Brain microvascular endothelial cell (primary cell): ENCODE measurements at regions not wholly inside any gene's neighbourhood (a gene's known extent, or its start where the extent isn't known, plus 50 kb on each side); places are given as distances from the start of the nearest gene placed in this dataset.
"Not testable (repeated sequence)": the region's sequence is repeated elsewhere in the genome, so short reads cannot be mapped to it uniquely, and the experiment has no call there.

ENCODE experiments used
- DNase-seq: peaks from one replicate; pipeline ENCODE4 v3.0.0-alpha.2; 2020
- H3K27ac ChIP-seq: fragments of 250-450 bp; sonication (Bioruptor Pico); 2 replicates; pipeline ENCODE4 v1.5.1; 2020; ENCODE audit warnings: mild to moderate bottlenecking, moderate library complexity
- H3K27me3 ChIP-seq: fragments of 250-450 bp; sonication (Bioruptor Pico); replicated peaks from 2 replicates; pipeline ENCODE4 v1.5.1; 2020; ENCODE audit warnings: mild to moderate bottlenecking
- H3K36me3 ChIP-seq: fragments of 250-450 bp; sonication (Bioruptor Pico); replicated peaks from 2 replicates; pipeline ENCODE4 v1.5.1; 2020; ENCODE audit warnings: mild to moderate bottlenecking
- H3K4me3 ChIP-seq: 2 replicates; pipeline ENCODE4 v1.5.1; 2011; ENCODE audit warnings: low read depth, mild to moderate bottlenecking, control low read depth, low read length, moderate library complexity
- in situ Hi-C: cut with HindIII; loops from 2 replicates; pipeline ENCODE4 v1.10.0; 2017; ENCODE audit warnings: low sequenced_read_pairs, low pct_ligation_motif_present
- TF ChIP-seq, protein P1 (sequence below): IDR thresholded peaks from 2 replicates; pipeline ENCODE4 v1.5.1; 2011; ENCODE audit warnings: low read depth, mild to moderate bottlenecking, moderate library complexity, low read length, control low read depth, inconsistent platforms; ENCODE audit errors: missing control alignments

DNA sequence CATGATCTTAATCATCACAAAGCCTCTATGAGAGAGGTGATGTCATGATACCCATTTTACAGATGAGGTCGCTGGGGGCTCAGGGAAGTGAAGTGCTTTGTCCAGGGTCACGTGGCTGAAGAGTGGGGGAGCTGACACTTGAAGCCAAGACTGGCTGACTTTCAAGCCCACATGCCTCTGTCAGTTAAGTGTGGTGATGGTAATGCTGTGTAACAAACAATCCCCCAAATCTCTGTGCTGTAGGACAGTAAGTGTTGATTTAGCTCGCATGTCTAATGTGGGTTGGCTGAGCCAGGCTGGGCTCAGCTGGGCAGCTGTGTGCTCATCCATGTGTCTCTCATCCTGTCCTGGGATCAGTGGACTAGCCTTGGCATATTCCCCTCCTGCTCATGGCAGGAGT, 87.1 kb upstream of the GRK3 start:
- TF ChIP-seq, protein P1, sequence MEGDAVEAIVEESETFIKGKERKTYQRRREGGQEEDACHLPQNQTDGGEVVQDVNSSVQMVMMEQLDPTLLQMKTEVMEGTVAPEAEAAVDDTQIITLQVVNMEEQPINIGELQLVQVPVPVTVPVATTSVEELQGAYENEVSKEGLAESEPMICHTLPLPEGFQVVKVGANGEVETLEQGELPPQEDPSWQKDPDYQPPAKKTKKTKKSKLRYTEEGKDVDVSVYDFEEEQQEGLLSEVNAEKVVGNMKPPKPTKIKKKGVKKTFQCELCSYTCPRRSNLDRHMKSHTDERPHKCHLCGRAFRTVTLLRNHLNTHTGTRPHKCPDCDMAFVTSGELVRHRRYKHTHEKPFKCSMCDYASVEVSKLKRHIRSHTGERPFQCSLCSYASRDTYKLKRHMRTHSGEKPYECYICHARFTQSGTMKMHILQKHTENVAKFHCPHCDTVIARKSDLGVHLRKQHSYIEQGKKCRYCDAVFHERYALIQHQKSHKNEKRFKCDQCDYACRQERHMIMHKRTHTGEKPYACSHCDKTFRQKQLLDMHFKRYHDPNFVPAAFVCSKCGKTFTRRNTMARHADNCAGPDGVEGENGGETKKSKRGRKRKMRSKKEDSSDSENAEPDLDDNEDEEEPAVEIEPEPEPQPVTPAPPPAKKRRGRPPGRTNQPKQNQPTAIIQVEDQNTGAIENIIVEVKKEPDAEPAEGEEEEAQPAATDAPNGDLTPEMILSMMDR: no peak
- in situ Hi-C loops: no loop called here
- no peak for DNase-seq
- H3K36me3 ChIP-seq: no peaks in the 10 kb centered on the region
- H3K4me3 ChIP-seq: no peak overlapping the region
- H3K27me3 ChIP-seq: no peaks in the 10 kb centered on the region
- no peak overlapping the region for H3K27ac ChIP-seq

DNA sequence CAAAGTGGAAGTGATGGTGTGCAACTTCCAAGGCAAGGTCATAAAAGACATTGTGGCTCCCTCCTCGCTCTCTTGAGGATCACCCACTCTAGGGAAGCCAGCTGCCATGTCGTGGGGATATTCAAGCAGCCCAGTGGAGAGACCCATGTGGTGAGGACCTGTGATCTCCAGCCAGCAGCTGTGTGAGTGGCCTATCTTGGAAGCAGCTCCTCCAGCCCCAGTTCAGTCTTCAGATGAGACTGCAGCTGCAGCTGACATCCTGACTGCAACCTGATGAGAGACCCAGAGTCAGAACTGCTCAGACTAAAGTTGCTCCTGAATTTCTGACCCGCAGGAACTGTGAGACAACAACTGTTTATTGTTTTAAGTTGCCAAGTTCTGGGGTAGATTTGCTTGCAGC, 86.4 kb upstream of the GRK3 start:
- Histone ChIP-seq H3K27ac (no peak overlapping the region), H3K4me3 (no peak overlapping the region), H3K27me3 (no peaks in the 10 kb centered on the region), H3K36me3 (no peaks in the 10 kb centered on the region)
- TF ChIP-seq, protein P1: no peak
- in situ Hi-C loops: no loop called here
- no peak for DNase-seq

DNA sequence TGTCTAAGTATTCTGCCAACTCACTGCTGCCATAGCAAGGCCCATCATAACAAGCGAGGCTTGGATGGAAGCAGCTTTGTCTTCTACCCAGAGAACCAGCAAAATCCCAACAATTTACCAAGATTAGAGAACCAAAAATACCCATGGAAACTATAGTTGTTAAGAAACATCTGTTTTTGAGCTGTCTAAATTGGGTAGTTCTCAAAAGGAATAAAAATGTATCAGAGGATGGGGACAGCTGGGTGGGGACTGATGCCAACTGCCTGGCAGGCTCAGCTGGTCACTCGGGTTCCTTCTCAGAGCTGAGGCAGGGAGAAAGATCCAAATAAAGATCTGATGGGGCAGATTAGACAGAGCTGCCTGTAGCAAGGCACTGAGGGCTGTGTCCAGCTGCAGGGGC, 85.9 kb upstream of the GRK3 start:
- Histone ChIP-seq H3K27ac (no peak overlapping the region), H3K36me3 (no peaks in the 10 kb centered on the region), H3K27me3 (no peaks in the 10 kb centered on the region), H3K4me3 (no peak overlapping the region)
- in situ Hi-C loops: no loop called here
- TF ChIP-seq, protein P1: no peak
- no peak for DNase-seq

DNA sequence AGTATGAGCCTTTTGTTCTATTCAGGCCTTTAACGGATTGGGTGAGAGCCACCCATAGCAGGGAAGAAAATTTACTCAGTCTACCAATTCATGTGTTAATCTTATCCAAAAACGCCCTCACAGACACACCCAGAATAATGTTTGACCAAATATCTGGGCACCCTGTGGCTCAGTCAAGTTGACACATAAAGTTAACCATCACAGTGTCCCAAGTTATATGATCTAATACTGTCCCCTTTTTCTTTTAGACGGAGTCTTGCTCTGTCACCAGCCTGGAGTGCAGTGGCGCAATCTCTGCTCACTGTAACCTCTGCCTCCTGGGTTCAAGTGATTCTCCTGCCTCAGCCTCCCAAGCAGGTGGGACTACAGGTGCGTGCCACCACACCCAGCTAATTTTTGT, 83.6 kb upstream of the GRK3 start:
- H3K36me3 ChIP-seq, H3K4me3 ChIP-seq, in situ Hi-C loops, DNase-seq, H3K27ac ChIP-seq, H3K27me3 ChIP-seq: not testable (repeated sequence)

DNA sequence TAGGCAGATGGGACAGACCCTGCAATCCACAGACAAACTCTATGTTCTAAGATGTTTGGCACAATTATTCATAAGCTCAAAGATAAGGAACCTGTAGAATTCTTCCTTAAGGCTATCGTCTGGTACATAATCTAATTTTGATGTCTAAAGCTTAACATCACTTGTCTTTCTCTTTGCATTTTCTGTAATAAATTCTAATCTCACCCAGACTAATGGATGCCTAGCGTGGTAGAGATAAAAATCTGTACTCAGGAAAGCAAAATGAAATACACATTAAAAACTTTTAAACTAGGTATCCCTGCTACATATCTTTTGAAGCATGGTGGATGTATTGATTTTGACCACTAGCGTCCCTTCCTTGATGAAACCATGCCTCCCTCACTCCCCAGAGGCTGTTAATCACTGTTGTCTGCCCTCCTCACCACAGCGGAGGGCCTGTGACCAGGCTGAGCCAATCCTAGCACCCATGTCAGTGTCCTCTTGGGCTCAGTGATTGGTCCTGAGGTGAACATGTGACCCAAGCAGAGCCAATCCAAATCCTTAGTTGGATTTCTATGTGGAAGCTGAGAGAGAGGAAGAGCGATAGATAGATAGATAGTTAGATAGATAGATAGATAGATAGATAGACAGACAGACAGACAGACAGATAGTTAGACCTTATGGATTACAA, 82.2 kb upstream of the GRK3 start:
- TF ChIP-seq, protein P1: no peak
- in situ Hi-C loops: no loop called here
- H3K4me3 ChIP-seq: no peak overlapping the region
- no peaks in the 10 kb centered on the region for H3K27me3 ChIP-seq
- no peaks in the 10 kb centered on the region for H3K36me3 ChIP-seq
- H3K27ac ChIP-seq: no peak overlapping the region
- no peak for DNase-seq

DNA sequence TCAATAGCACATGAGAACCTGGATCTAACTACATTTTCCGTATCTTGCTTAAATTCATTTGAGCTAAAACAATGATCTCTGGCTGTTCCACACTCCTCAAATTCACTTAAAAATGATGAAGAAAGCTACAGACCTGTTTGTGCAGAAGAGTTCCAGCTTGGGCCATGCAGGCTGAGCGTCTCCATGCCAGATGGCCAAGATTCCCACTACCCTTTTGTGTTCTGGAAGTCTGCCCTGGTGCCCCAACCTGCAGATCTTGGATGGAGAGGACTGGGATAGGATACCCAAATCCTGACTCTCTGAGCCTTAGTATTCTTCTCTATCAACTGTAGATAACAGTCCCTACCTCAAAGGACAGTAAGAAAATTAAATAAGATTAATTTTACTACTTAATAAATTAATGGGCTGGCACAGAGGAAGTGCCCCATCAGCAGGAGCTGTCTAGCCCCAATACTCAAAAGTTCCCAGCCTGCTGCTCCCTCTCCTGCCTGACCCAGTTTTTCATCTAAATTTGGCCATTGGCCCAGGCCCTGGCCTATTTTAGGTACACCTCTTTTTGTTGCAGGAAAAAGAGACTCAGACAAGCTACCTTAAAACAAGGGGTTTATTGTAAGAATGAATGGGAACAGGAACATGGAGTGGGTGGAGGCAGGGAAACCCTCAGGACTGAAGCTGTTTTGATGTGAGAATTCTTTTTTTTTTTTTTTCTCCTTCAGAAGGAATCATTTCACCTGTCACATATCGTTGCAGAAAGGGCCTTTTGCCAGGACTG, 81.4 kb upstream of the GRK3 start:
- H3K27ac ChIP-seq: no peak overlapping the region
- no peak for DNase-seq
- in situ Hi-C loops: no loop called here
- H3K36me3 ChIP-seq: no peaks in the 10 kb centered on the region
- TF ChIP-seq, protein P1: no peak
- H3K27me3 ChIP-seq: no peaks in the 10 kb centered on the region
- no peak overlapping the region for H3K4me3 ChIP-seq
